Neural progenitor cell (in vitro differentiated cells): ENCODE measurements at regions not wholly inside any gene's neighbourhood (a gene's known extent, or its start where the extent isn't known, plus 50 kb on each side); places are given as distances from the start of the nearest gene placed in this dataset.

Experiments used
- DNase-seq: peaks from one replicate; pipeline ENCODE4 v3.0.0-alpha.2; 2016; ENCODE audit warnings: low spot score
- H2AFZ ChIP-seq: fragments of 200-600 bp; sonication (generic); replicated peaks from 2 replicates; pipeline ENCODE4 v1.6.1; 2016; ENCODE audit warnings: antibody characterized with exemption
- H3F3A ChIP-seq: fragments of 200-600 bp; sonication (generic); 2 replicates; pipeline ENCODE4 v1.6.1; 2016; ENCODE audit warnings: antibody characterized with exemption, low read depth
- H3K27ac ChIP-seq: fragments of 200-600 bp; sonication (generic); 2 replicates; pipeline ENCODE4 v1.5.1; 2016; ENCODE audit warnings: mild to moderate bottlenecking
- H3K27me3 ChIP-seq: fragments of 200-600 bp; sonication (generic); 2 replicates; pipeline ENCODE4 v1.6.1; 2016; ENCODE audit warnings: mild to moderate bottlenecking, moderate library complexity
- H3K36me3 ChIP-seq: fragments of 200-600 bp; sonication (generic); 2 replicates; pipeline ENCODE4 v1.5.1; 2016
- H3K4me1 ChIP-seq: fragments of 200-600 bp; sonication (generic); 2 replicates; pipeline ENCODE4 v1.6.1; 2016; ENCODE audit warnings: mixed run types
- H3K4me2 ChIP-seq: fragments of 200-600 bp; sonication (generic); 2 replicates; pipeline ENCODE4 v1.6.1; 2016
- H3K4me3 ChIP-seq: fragments of 200-600 bp; sonication (generic); 2 replicates; pipeline ENCODE4 v1.5.1; 2016
- H3K79me2 ChIP-seq: fragments of 200-600 bp; sonication (generic); 2 replicates; pipeline ENCODE4 v1.6.1; 2016; ENCODE audit warnings: low read depth
- H3K9ac ChIP-seq: fragments of 200-600 bp; sonication (generic); 2 replicates; pipeline ENCODE4 v1.6.1; 2016
- H3K9me3 ChIP-seq: fragments of 200-600 bp; sonication (generic); 2 replicates; pipeline ENCODE4 v1.5.1; 2016; ENCODE audit warnings: low read depth
- H4K20me1 ChIP-seq: fragments of 200-600 bp; sonication (generic); 2 replicates; pipeline ENCODE4 v1.6.1; 2016; ENCODE audit warnings: low read depth
- H3K27ac Mint-ChIP-seq: 3 replicates; pipeline ENCODE4 v1.8.0; 2021; ENCODE audit warnings: mixed read lengths
- H3K27me3 Mint-ChIP-seq: 2 replicates; pipeline ENCODE4 v1.8.0; 2022; ENCODE audit warnings: low read depth, mild to moderate bottlenecking, inconsistent platforms, moderate library complexity, mixed read lengths; ENCODE audit not compliant: insufficient read depth
- H3K36me3 Mint-ChIP-seq: 3 replicates; pipeline ENCODE4 v1.8.0; 2021; ENCODE audit warnings: mixed read lengths
- H3K4me1 Mint-ChIP-seq: 3 replicates; pipeline ENCODE4 v1.8.0; 2021; ENCODE audit warnings: mixed read lengths
- H3K4me3 Mint-ChIP-seq: 3 replicates; pipeline ENCODE4 v1.8.0; 2021; ENCODE audit warnings: mild to moderate bottlenecking, moderate library complexity, mixed read lengths
- H3K9me3 Mint-ChIP-seq: 3 replicates; pipeline ENCODE4 v1.8.0; 2020; ENCODE audit warnings: mixed read lengths
- CTCF ChIP-seq: fragments of 200-600 bp; sonication (generic); IDR thresholded peaks from 2 replicates; pipeline ENCODE4 v1.5.1; 2017; ENCODE audit warnings: antibody characterized with exemption, mild to moderate bottlenecking
- EZH2 ChIP-seq: fragments of 200-600 bp; sonication (generic); IDR thresholded peaks from 2 replicates; pipeline ENCODE4 v1.6.1; 2017; ENCODE audit warnings: antibody characterized with exemption, mild to moderate bottlenecking, moderate library complexity
- EZH2phosphoT487 ChIP-seq: fragments of 200-600 bp; sonication (generic); IDR thresholded peaks from 2 replicates; pipeline ENCODE4 v1.6.1; 2017; ENCODE audit warnings: antibody characterized with exemption

- Histone ChIP-seq H3K4me3 (no peak overlapping the region), H3K9ac (no peak overlapping the region), H3K4me2 (no peak overlapping the region), H3K36me3 (no peaks in the 10 kb centered on the region), H3K27me3 (no peaks in the 10 kb centered on the region), H3F3A (no peaks in the 10 kb centered on the region), H3K27ac (no peak overlapping the region), H3K9me3 (no peaks in the 10 kb centered on the region), H3K79me2 (no peaks in the 10 kb centered on the region), H4K20me1 (no peaks in the 10 kb centered on the region), H3K4me1 (no peaks in the 10 kb centered on the region), H2AFZ (no peak overlapping the region)
- TF ChIP-seq CTCF (no peak), EZH2 (no peak), EZH2phosphoT487 (no peak)
- Mint-ChIP-seq H3K4me3 (no peak overlapping the region), H3K27me3 (peaks cover 6% of the 10 kb centered on the region), H3K36me3 (no peaks in the 10 kb centered on the region), H3K27ac (no peak overlapping the region), H3K9me3 (peaks cover 2% of the 10 kb centered on the region), H3K4me1 (peaks cover 15% of the 10 kb centered on the region)
- no peak for DNase-seq
These were observed 70.9 kb downstream of the RESF1 start for GRCh38 chr12:32030151-32030550.

GRCh38 chr12:32030676-32031075, 71.5 kb downstream of the RESF1 start:
- no peak for DNase-seq
- Histone ChIP-seq H3F3A (no peaks in the 10 kb centered on the region), H4K20me1 (no peaks in the 10 kb centered on the region), H3K4me3 (no peak overlapping the region), H3K27me3 (no peaks in the 10 kb centered on the region), H2AFZ (no peak overlapping the region), H3K27ac (no peak overlapping the region), H3K9me3 (no peaks in the 10 kb centered on the region), H3K4me2 (no peak overlapping the region), H3K36me3 (no peaks in the 10 kb centered on the region), H3K4me1 (no peaks in the 10 kb centered on the region), H3K79me2 (no peaks in the 10 kb centered on the region), H3K9ac (no peak overlapping the region)
- TF ChIP-seq EZH2: no peak
- TF ChIP-seq CTCF: no peak
- TF ChIP-seq EZH2phosphoT487: no peak
- Mint-ChIP-seq H3K36me3 (no peaks in the 10 kb centered on the region), H3K4me3 (no peak overlapping the region), H3K27ac (no peak overlapping the region), H3K4me1 (peaks cover 14% of the 10 kb centered on the region), H3K9me3 (peaks cover under 1% of the 10 kb centered on the region), H3K27me3 (peaks cover 5% of the 10 kb centered on the region)

- DNase-seq: no peak
- TF ChIP-seq EZH2: no peak
- no peak for TF ChIP-seq CTCF
- no peak for TF ChIP-seq EZH2phosphoT487
- no peak overlapping the region for H2AFZ ChIP-seq
- no peak overlapping the region for H3K27ac Mint-ChIP-seq
- no peaks in the 10 kb centered on the region for H4K20me1 ChIP-seq
- no peaks in the 10 kb centered on the region for H3K9me3 ChIP-seq
- no peak overlapping the region for H3K9ac ChIP-seq
- no peaks in the 10 kb centered on the region for H3K36me3 ChIP-seq
- no peaks in the 10 kb centered on the region for H3K4me1 ChIP-seq
- no peaks in the 10 kb centered on the region for H3K9me3 Mint-ChIP-seq
- H3K27me3 ChIP-seq: no peaks in the 10 kb centered on the region
- H3K4me2 ChIP-seq: no peak overlapping the region
- H3K4me3 ChIP-seq: no peak overlapping the region
- H3K4me1 Mint-ChIP-seq: peaks cover 12% of the 10 kb centered on the region
- H3K4me3 Mint-ChIP-seq: no peak overlapping the region
- H3K27me3 Mint-ChIP-seq: peaks cover 4% of the 10 kb centered on the region
- no peak overlapping the region for H3K27ac ChIP-seq
- no peaks in the 10 kb centered on the region for H3F3A ChIP-seq
- no peaks in the 10 kb centered on the region for H3K36me3 Mint-ChIP-seq
- H3K79me2 ChIP-seq: no peaks in the 10 kb centered on the region
These were observed 71.9 kb downstream of the RESF1 start for GRCh38 chr12:32031109-32031508.
